Transverse colon (tissue), 4 donors: ENCODE measurements at regions not wholly inside any gene's neighbourhood (a gene's known extent, or its start where the extent isn't known, plus 50 kb on each side); places are given as distances from the start of the nearest gene placed in this dataset.

Experiments
- CTCF ChIP-seq, 5 experiments: fragments of 200-600 bp in 3 of 5; fragments of 450-650 bp in 2 of 5; sonication (generic) in 3 of 5; IDR thresholded peaks; 1 replicate in 2 of 5; 2 replicates in 3 of 5; pipeline ENCODE4 v1.5.1; 2016 to 2017; ENCODE audit warnings: antibody characterized with exemption in 5 of 5, inconsistent platforms in 3 of 5, mild to moderate bottlenecking in 2 of 5, moderate library complexity in 1 of 5
- EP300 ChIP-seq: sonication (generic); formaldehyde crosslinking; IDR thresholded peaks from one replicate; pipeline ENCODE4 v1.6.1; 2017; ENCODE audit warnings: antibody characterized with exemption, low read depth
- POLR2A ChIP-seq: fragments of 450-650 bp; IDR thresholded peaks from one replicate; pipeline ENCODE4 v1.6.1; 2016; ENCODE audit warnings: antibody characterized with exemption, mild to moderate bottlenecking, moderate library complexity
- POLR2AphosphoS5 ChIP-seq, 3 donors: sonication (generic); formaldehyde crosslinking; IDR thresholded peaks; one replicate each; pipeline ENCODE4 v1.6.1; 2016; ENCODE audit warnings: antibody characterized with exemption in 3 of 3

- TF ChIP-seq POLR2A (no peak), POLR2AphosphoS5 (IDR thresholded peaks at IDR 0.05) (no peak), CTCF (IDR thresholded peaks at IDR 0.05) (no peak), EP300 (no peak)
These were observed 2335.5 kb downstream of the TP53TG3F start for GRCh38 chr16:35794896-35795295.
